Breast epithelium (tissue), 3 donors: ENCODE measurements at regions not wholly inside any gene's neighbourhood (a gene's known extent, or its start where the extent isn't known, plus 50 kb on each side); places are given as distances from the start of the nearest gene placed in this dataset.

Experiments
- POLR2A ChIP-seq: fragments of 450-650 bp; IDR thresholded peaks from one replicate; pipeline ENCODE4 v1.6.1; 2016; ENCODE audit warnings: antibody characterized with exemption, mild to moderate bottlenecking, moderate library complexity
- TF ChIP-seq, protein P1 (sequence below), 3 donors: fragments of 450-650 bp; IDR thresholded peaks; one replicate each; pipeline ENCODE4 v1.5.1; 2016 to 2017; ENCODE audit warnings: antibody characterized with exemption in 3 of 3, mild to moderate bottlenecking in 3 of 3, moderate library complexity in 3 of 3

DNA sequence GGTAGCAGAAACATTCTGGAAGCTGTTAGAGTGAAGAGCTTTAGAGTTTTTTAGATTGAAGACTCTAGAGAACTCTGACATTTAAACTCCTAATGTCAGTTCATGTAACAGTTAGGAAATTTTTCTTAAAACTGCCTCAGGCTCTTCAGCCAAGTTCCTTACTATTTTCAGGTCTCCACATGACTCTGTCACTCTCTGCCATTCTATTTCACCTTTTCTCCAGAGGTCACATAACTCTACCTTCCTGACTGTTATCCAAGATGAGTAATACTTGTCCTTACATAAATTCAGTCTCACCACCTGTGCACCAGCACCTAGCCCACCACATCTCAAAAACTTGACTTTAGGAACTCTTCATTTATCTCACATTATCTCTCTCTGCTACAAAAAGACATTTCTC lies 347.1 kb upstream of the CA10 start:
- no peak for TF ChIP-seq POLR2A
- TF ChIP-seq, protein P1, sequence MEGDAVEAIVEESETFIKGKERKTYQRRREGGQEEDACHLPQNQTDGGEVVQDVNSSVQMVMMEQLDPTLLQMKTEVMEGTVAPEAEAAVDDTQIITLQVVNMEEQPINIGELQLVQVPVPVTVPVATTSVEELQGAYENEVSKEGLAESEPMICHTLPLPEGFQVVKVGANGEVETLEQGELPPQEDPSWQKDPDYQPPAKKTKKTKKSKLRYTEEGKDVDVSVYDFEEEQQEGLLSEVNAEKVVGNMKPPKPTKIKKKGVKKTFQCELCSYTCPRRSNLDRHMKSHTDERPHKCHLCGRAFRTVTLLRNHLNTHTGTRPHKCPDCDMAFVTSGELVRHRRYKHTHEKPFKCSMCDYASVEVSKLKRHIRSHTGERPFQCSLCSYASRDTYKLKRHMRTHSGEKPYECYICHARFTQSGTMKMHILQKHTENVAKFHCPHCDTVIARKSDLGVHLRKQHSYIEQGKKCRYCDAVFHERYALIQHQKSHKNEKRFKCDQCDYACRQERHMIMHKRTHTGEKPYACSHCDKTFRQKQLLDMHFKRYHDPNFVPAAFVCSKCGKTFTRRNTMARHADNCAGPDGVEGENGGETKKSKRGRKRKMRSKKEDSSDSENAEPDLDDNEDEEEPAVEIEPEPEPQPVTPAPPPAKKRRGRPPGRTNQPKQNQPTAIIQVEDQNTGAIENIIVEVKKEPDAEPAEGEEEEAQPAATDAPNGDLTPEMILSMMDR (IDR thresholded peaks at IDR 0.05): no peak
